ENCODE measurements at regions not wholly inside any gene's neighbourhood (a gene's known extent, or its start where the extent isn't known, plus 50 kb on each side); places are given as distances from the start of the nearest gene placed in this dataset.
"Not testable (repeated sequence)": the region's sequence is repeated elsewhere in the genome, so short reads cannot be mapped to it uniquely, and the experiment has no call there.

DNA sequence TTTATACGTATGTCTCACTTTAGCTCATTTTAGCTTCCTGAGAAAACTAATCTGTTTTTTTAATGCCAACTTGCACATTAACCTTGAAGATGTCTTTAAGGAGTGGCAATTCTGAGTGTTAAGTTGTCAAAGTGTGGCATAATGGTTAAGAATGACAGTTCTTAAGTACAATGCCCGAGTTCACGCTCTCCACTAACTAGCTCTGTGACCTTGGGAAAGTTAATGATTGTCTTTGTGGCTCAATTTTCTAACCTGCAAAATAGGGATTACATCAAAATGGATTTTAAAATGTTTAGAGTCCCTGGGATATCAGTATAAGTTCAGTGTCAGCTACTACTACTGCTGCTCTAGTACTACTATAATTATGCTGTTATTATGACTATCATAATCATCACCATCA lies 409.7 kb downstream of the SOCS6 start:
- intact Hi-C loops (cut with micrococcal nuclease) = no loop called here
- Histone ChIP-seq H3K4me1 (ENCODE audit: control insufficient read depth in 1 of 2, insufficient read depth in 2 of 2, low read length in 2 of 2) (no peaks in the 10 kb centered on the region), H3K27ac (ENCODE audit: low read depth in 1 of 2, low read length in 2 of 2) (no peak overlapping the region), H3K36me3 (replicated peaks in 1 of 2; ENCODE audit: control insufficient read depth in 1 of 2, insufficient read depth in 2 of 2, low read length in 2 of 2) (no peaks in the 10 kb centered on the region), H3K9ac (ENCODE audit: insufficient read depth, low read length, poor library complexity, severe bottlenecking) (no peak overlapping the region), H3K4me3 (replicated peaks in 1 of 3; ENCODE audit: low read depth in 2 of 3, low read length in 3 of 3) (no peak overlapping the region), H3K27me3 (ENCODE audit: control insufficient read depth in 2 of 2, insufficient read depth in 2 of 2, low read length in 2 of 2) (no peaks in the 10 kb centered on the region), H2AFZ (ENCODE audit: insufficient read depth, low read depth, low read length, poor library complexity, severe bottlenecking) (no peak overlapping the region), H3K4me2 (replicated peaks; ENCODE audit: extremely low read depth, low read length, poor library complexity, severe bottlenecking) (no peak overlapping the region), H3K79me2 (ENCODE audit: insufficient read depth, low read length) (no peaks in the 10 kb centered on the region), H3K9me3 (replicated peaks in 1 of 2; ENCODE audit: control insufficient read depth in 1 of 2, insufficient read depth in 1 of 2, low read length in 2 of 2) (no peaks in the 10 kb centered on the region), H4K20me1 (ENCODE audit: insufficient read depth, low read length) (no peaks in the 10 kb centered on the region)
- H3K36me3 Mint-ChIP-seq = no peaks in the 10 kb centered on the region
- no peak overlapping the region for H3K27ac Mint-ChIP-seq
- H3K4me3 Mint-ChIP-seq = no peak overlapping the region
- H3K27me3 Mint-ChIP-seq (ENCODE audit: low read depth in 3 of 3) = peaks cover 0 to 2% (median 1%) of the 10 kb centered on the region in 3 donors
- WGBS (ENCODE audit: insufficient coverage) = 100% methylated on average over 1 of the region's 3 CpGs
- TF ChIP-seq CTCF (IDR thresholded peaks at IDR 0.05) = no peak
- peaks cover 4 to 14% (median 7%) of the 10 kb centered on the region in 7 donors for H3K9me3 Mint-ChIP-seq
- DNase-seq = no peak
- no peaks in the 10 kb centered on the region for H3K4me1 Mint-ChIP-seq

DNA sequence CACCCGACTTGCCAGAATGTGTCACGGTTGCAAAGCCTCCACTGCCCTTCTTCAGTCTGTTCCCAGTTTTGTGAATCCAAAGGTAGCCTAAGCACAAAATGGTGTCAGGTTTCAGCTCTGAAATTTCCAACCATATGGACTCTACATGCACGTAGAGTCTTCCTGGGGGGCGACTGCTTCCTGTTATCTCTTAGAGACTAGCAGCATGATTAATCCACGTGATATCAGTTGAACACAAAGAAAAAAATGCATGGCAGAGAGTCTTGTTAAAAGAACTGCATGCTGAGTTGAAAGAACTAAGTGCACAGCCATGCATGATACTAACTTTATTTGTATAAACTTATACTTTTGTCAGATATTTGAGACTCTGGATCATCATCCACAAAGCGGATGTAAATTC lies 404.4 kb downstream of the SOCS6 start:
- no peak for TF ChIP-seq CTCF (IDR thresholded peaks at IDR 0.05)
- H3K27ac Mint-ChIP-seq = no peak overlapping the region
- Histone ChIP-seq H3K4me1 (ENCODE audit: control insufficient read depth in 1 of 2, insufficient read depth in 2 of 2, low read length in 2 of 2) (no peaks in the 10 kb centered on the region), H3K27me3 (ENCODE audit: control insufficient read depth in 2 of 2, insufficient read depth in 2 of 2, low read length in 2 of 2) (no peaks in the 10 kb centered on the region), H3K27ac (ENCODE audit: low read depth in 1 of 2, low read length in 2 of 2) (no peak overlapping the region), H3K4me3 (replicated peaks in 1 of 3; ENCODE audit: low read depth in 2 of 3, low read length in 3 of 3) (no peak overlapping the region), H3K36me3 (replicated peaks in 1 of 2; ENCODE audit: control insufficient read depth in 1 of 2, insufficient read depth in 2 of 2, low read length in 2 of 2) (no peaks in the 10 kb centered on the region), H3K9me3 (replicated peaks in 1 of 2; ENCODE audit: control insufficient read depth in 1 of 2, insufficient read depth in 1 of 2, low read length in 2 of 2) (no peaks in the 10 kb centered on the region), H2AFZ (ENCODE audit: insufficient read depth, low read depth, low read length, poor library complexity, severe bottlenecking) (no peak overlapping the region), H3K4me2 (replicated peaks; ENCODE audit: extremely low read depth, low read length, poor library complexity, severe bottlenecking) (no peak overlapping the region), H3K79me2 (ENCODE audit: insufficient read depth, low read length) (no peaks in the 10 kb centered on the region), H4K20me1 (ENCODE audit: insufficient read depth, low read length) (no peaks in the 10 kb centered on the region), H3K9ac (ENCODE audit: insufficient read depth, low read length, poor library complexity, severe bottlenecking) (no peak overlapping the region)
- H3K27me3 Mint-ChIP-seq (ENCODE audit: low read depth in 3 of 3) = peaks cover 0 to 3% (median 0%) of the 10 kb centered on the region in 3 donors
- no peaks in the 10 kb centered on the region for H3K4me1 Mint-ChIP-seq
- intact Hi-C loops (cut with micrococcal nuclease) = no loop called here
- H3K4me3 Mint-ChIP-seq = no peak overlapping the region
- peaks cover 2 to 14% (median 8%) of the 10 kb centered on the region in 7 donors for H3K9me3 Mint-ChIP-seq
- no peak for DNase-seq
- no peaks in the 10 kb centered on the region for H3K36me3 Mint-ChIP-seq
- 95% methylated on average over 4 of the region's 6 CpGs for WGBS (ENCODE audit: insufficient coverage)

DNA sequence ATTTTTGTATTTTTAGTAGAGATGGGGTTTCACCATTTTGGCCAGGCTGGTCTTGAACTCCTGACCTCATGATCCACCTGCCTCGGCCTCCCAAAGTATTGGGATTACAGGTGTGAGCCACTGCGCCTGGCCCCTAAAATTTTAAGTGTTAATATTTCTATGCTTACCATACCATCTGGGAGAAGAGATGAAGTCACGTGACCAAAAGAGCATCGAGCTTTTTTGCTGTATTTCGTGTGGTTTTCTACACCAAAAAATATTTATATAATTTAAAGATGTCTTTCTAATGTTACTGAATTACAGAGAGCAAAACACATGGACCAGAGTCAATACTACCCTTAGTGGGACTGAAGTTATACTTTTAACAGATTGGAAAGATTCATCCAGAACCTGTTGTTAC lies 400.9 kb downstream of the SOCS6 start:
- H3K9me3 Mint-ChIP-seq; H3K36me3 Mint-ChIP-seq; H2AFZ ChIP-seq (ENCODE audit: insufficient read depth, low read depth, low read length, poor library complexity, severe bottlenecking); DNase-seq; intact Hi-C loops (cut with micrococcal nuclease); H3K4me1 Mint-ChIP-seq; H3K9ac ChIP-seq (ENCODE audit: insufficient read depth, low read length, poor library complexity, severe bottlenecking); H3K4me2 ChIP-seq (replicated peaks; ENCODE audit: extremely low read depth, low read length, poor library complexity, severe bottlenecking); H3K4me1 ChIP-seq (ENCODE audit: control insufficient read depth in 1 of 2, insufficient read depth in 2 of 2, low read length in 2 of 2); H3K27me3 Mint-ChIP-seq (ENCODE audit: low read depth in 3 of 3); H3K27ac ChIP-seq (ENCODE audit: low read depth in 1 of 2, low read length in 2 of 2); H3K9me3 ChIP-seq (replicated peaks in 1 of 2; ENCODE audit: control insufficient read depth in 1 of 2, insufficient read depth in 1 of 2, low read length in 2 of 2); H4K20me1 ChIP-seq (ENCODE audit: insufficient read depth, low read length); H3K79me2 ChIP-seq (ENCODE audit: insufficient read depth, low read length); H3K27me3 ChIP-seq (ENCODE audit: control insufficient read depth in 2 of 2, insufficient read depth in 2 of 2, low read length in 2 of 2); H3K36me3 ChIP-seq (replicated peaks in 1 of 2; ENCODE audit: control insufficient read depth in 1 of 2, insufficient read depth in 2 of 2, low read length in 2 of 2); H3K4me3 ChIP-seq (replicated peaks in 1 of 3; ENCODE audit: low read depth in 2 of 3, low read length in 3 of 3); H3K4me3 Mint-ChIP-seq; H3K27ac Mint-ChIP-seq: not testable (repeated sequence)
- no CpG with 5 or more reads among the region's 5 CpGs for WGBS (ENCODE audit: insufficient coverage)

Measured in CD14-positive monocyte (primary cell).